ENCODE measurements at regions not wholly inside any gene's neighbourhood (a gene's known extent, or its start where the extent isn't known, plus 50 kb on each side); places are given as distances from the start of the nearest gene placed in this dataset.

- TF ChIP-seq POLR2A (IDR thresholded peaks at IDR 0.05) (no peak), CTCF (IDR thresholded peaks at IDR 0.05 in 4 of 5, conservative IDR thresholded peaks at IDR 0.05 in 1 of 5) (no peak)
Observed at GRCh38 chr1:88357729-88358128, 326.3 kb upstream of the PKN2 start.

Data from gastrocnemius medialis (tissue), 4 donors.